ENCODE measurements at regions not wholly inside any gene's neighbourhood (a gene's known extent, or its start where the extent isn't known, plus 50 kb on each side); places are given as distances from the start of the nearest gene placed in this dataset.

GRCh38 chr2:66236816-66237802, 197.8 kb upstream of the MEIS1 start:
- Mint-ChIP-seq H3K4me1 (ENCODE audit: insufficient read depth, unreplicated experiment) (peaks cover 25% of the 10 kb centered on the region), H3K27me3 (ENCODE audit: insufficient read depth, unreplicated experiment) (peaks cover 6% of the 10 kb centered on the region), H3K4me3 (ENCODE audit: unreplicated experiment) (no peak overlapping the region), H3K9me3 (ENCODE audit: unreplicated experiment) (no peaks in the 10 kb centered on the region), H3K36me3 (ENCODE audit: insufficient read depth, unreplicated experiment) (no peaks in the 10 kb centered on the region), H3K27ac (ENCODE audit: low read depth, unreplicated experiment) (peak overlapping the region; percentile 82)
- no peak for TF ChIP-seq CTCF (IDR thresholded peaks at IDR 0.05; ENCODE audit: unreplicated experiment)
- no peak for DNase-seq (ENCODE audit: unreplicated experiment)
- intact Hi-C loops (cut with micrococcal nuclease) = no loop called here
- ChIA-PET CTCF (interaction anchor here (0.7 kb wide), 1 partner anchor 191 kb away, joined by 3 read pairs; no protein-coding TSS in a partner anchor), POLR2A (interaction anchor here (1.3 kb wide), 1 partner anchor 16 kb away, joined by 3 read pairs; no protein-coding TSS in a partner anchor)
- no TSS peak for BruUV-seq (replicated peaks)

- Mint-ChIP-seq H3K36me3 (ENCODE audit: insufficient read depth, unreplicated experiment) (no peaks in the 10 kb centered on the region), H3K4me3 (ENCODE audit: unreplicated experiment) (no peak overlapping the region), H3K9me3 (ENCODE audit: unreplicated experiment) (no peaks in the 10 kb centered on the region), H3K4me1 (ENCODE audit: insufficient read depth, unreplicated experiment) (peaks cover 19% of the 10 kb centered on the region), H3K27me3 (ENCODE audit: insufficient read depth, unreplicated experiment) (peaks cover 12% of the 10 kb centered on the region), H3K27ac (ENCODE audit: low read depth, unreplicated experiment) (no peak overlapping the region)
- intact Hi-C loops (cut with micrococcal nuclease) = no loop called here
- no peak for DNase-seq (ENCODE audit: unreplicated experiment)
- CTCF ChIA-PET = interaction anchor here (0.7 kb wide), 1 partner anchor 190 kb away, joined by 3 read pairs; no protein-coding TSS in a partner anchor
- POLR2A ChIA-PET = interaction anchor here (1.3 kb wide), 1 partner anchor 15 kb away, joined by 3 read pairs; no protein-coding TSS in a partner anchor
- no TSS peak for BruUV-seq (replicated peaks)
- no peak for TF ChIP-seq CTCF (IDR thresholded peaks at IDR 0.05; ENCODE audit: unreplicated experiment)
These were observed 198.7 kb upstream of the MEIS1 start for GRCh38 chr2:66236067-66236685.

- Mint-ChIP-seq H3K27me3 (ENCODE audit: insufficient read depth, unreplicated experiment) (peaks cover 12% of the 10 kb centered on the region), H3K9me3 (ENCODE audit: unreplicated experiment) (no peaks in the 10 kb centered on the region), H3K27ac (ENCODE audit: low read depth, unreplicated experiment) (no peak overlapping the region), H3K36me3 (ENCODE audit: insufficient read depth, unreplicated experiment) (no peaks in the 10 kb centered on the region), H3K4me3 (ENCODE audit: unreplicated experiment) (no peak overlapping the region), H3K4me1 (ENCODE audit: insufficient read depth, unreplicated experiment) (peaks cover 11% of the 10 kb centered on the region)
- CTCF ChIA-PET = no interaction called here
- BruUV-seq (replicated peaks) = no TSS peak
- no peak for DNase-seq (ENCODE audit: unreplicated experiment)
- intact Hi-C loops (cut with micrococcal nuclease) = no loop called here
- POLR2A ChIA-PET = no interaction called here
- no peak for TF ChIP-seq CTCF (IDR thresholded peaks at IDR 0.05; ENCODE audit: unreplicated experiment)
These were observed 199.5 kb upstream of the MEIS1 start for GRCh38 chr2:66235428-66235827.

- no TSS peak for BruUV-seq (replicated peaks)
- Mint-ChIP-seq H3K27ac (ENCODE audit: low read depth, unreplicated experiment) (no peak overlapping the region), H3K27me3 (ENCODE audit: insufficient read depth, unreplicated experiment) (peaks cover 12% of the 10 kb centered on the region), H3K4me1 (ENCODE audit: insufficient read depth, unreplicated experiment) (peaks cover 5% of the 10 kb centered on the region), H3K9me3 (ENCODE audit: unreplicated experiment) (no peaks in the 10 kb centered on the region), H3K4me3 (ENCODE audit: unreplicated experiment) (no peak overlapping the region), H3K36me3 (ENCODE audit: insufficient read depth, unreplicated experiment) (no peaks in the 10 kb centered on the region)
- CTCF ChIA-PET = interaction anchor here (1.2 kb wide), 1 partner anchor 41 kb away, joined by 3 read pairs; no protein-coding TSS in a partner anchor
- no peak for DNase-seq (ENCODE audit: unreplicated experiment)
- TF ChIP-seq CTCF (IDR thresholded peaks at IDR 0.05; ENCODE audit: unreplicated experiment) = no peak
- intact Hi-C loops (cut with micrococcal nuclease) = no loop called here
- POLR2A ChIA-PET = no interaction called here
These were observed 200.9 kb upstream of the MEIS1 start for GRCh38 chr2:66233981-66234380.

Data from MCF 10A (cell line).